Endothelial cell of umbilical vein (primary cell): ENCODE measurements at regions not wholly inside any gene's neighbourhood (a gene's known extent, or its start where the extent isn't known, plus 50 kb on each side); places are given as distances from the start of the nearest gene placed in this dataset.
"Not testable (repeated sequence)": the region's sequence is repeated elsewhere in the genome, so short reads cannot be mapped to it uniquely, and the experiment has no call there.

ENCODE experiments used
- BruUV-seq: library from RNA; stranded (reverse); fragments of 400-500 nt; replicated peaks from 2 replicates; lab custom pipeline; 2021; lab: Mats Ljungman, UMichigan
- CTCF ChIA-PET: fragments of 300-600, 350-600 bp; sonication (Branson Sonifier 250); formaldehyde crosslinking; loops from one replicate; lab custom pipeline; 2021; ENCODE audit warnings: antibody characterized with exemption, inconsistent platforms; lab: Charles Lee
- POLR2A ChIA-PET: fragments of 300-600, 350-600 bp; sonication (Branson Sonifier 250); formaldehyde crosslinking; loops from one replicate; lab custom pipeline; 2021; ENCODE audit warnings: antibody characterized with exemption, inconsistent platforms; lab: Charles Lee
- DNase-seq: peaks from one replicate; pipeline ENCODE4 v3.0.0-alpha.2; 2011; ENCODE audit warnings: low read depth, low spot score
- FAIRE-seq: peaks from 2 replicates; lab custom pipeline; 2011; peaks lifted over from hg19 to GRCh38; lab: Jason Lieb, UNC
- H2AFZ ChIP-seq: 2 replicates; pipeline ENCODE4 v1.6.0; 2012; ENCODE audit warnings: low read depth, low read length, control low read depth, inconsistent platforms
- H3K27ac ChIP-seq: 2 replicates; pipeline ENCODE4 v1.5.1; 2011; ENCODE audit warnings: low read depth, mild to moderate bottlenecking, control low read depth, low read length, moderate library complexity; ENCODE audit not compliant: insufficient read depth
- H3K27me3 ChIP-seq, 2 experiments: 2 replicates each; pipeline versions ENCODE4 v1.6.0 to v1.6.1; 2011; ENCODE audit warnings: low read length in 2 of 2, mixed read lengths in 1 of 2; ENCODE audit not compliant: control insufficient read depth in 2 of 2, insufficient read depth in 2 of 2
- H3K36me3 ChIP-seq, 2 experiments: 2 replicates in 1 of 2; 3 replicates in 1 of 2; pipeline ENCODE4 v1.5.1; 2011; ENCODE audit warnings: low read length in 2 of 2, mild to moderate bottlenecking in 1 of 2, moderate library complexity in 1 of 2; ENCODE audit not compliant: control insufficient read depth in 2 of 2, insufficient read depth in 2 of 2; ENCODE audit errors: extremely low read depth in 1 of 2
- H3K4me1 ChIP-seq: 3 replicates; pipeline ENCODE4 v1.5.1; 2011; ENCODE audit warnings: mild to moderate bottlenecking, low read length; ENCODE audit not compliant: control insufficient read depth, insufficient read depth; ENCODE audit errors: extremely low read depth
- H3K4me2 ChIP-seq: 2 replicates; pipeline ENCODE4 v1.6.1; 2011; ENCODE audit warnings: low read length, control low read depth, mixed read lengths; ENCODE audit not compliant: insufficient read depth
- H3K4me3 ChIP-seq, 3 experiments: fragments of 200-600 bp in 1 of 3; sonication (generic), shearing (Covaris generic) in 1 of 3; replicated peaks in 1 of 3; 2 replicates each; pipeline ENCODE4 v1.5.1; 2011 to 2016; ENCODE audit warnings: control low read depth in 3 of 3, low read length in 3 of 3, mild to moderate bottlenecking in 2 of 3, inconsistent platforms in 1 of 3, low read depth in 1 of 3, moderate library complexity in 1 of 3; ENCODE audit not compliant: insufficient read depth in 1 of 3
- H3K79me2 ChIP-seq: 2 replicates; pipeline ENCODE4 v1.6.0; 2012; ENCODE audit warnings: low read length, inconsistent platforms; ENCODE audit not compliant: control insufficient read depth, insufficient read depth
- H3K9ac ChIP-seq: replicated peaks from 2 replicates; pipeline ENCODE3; 2011; ENCODE audit warnings: low read length, control low read depth; ENCODE audit not compliant: insufficient read depth; ENCODE audit errors: extremely low read depth
- H3K9me1 ChIP-seq: replicated peaks from 3 replicates; pipeline ENCODE4 v1.6.0; 2011; ENCODE audit warnings: mild to moderate bottlenecking, low read length; ENCODE audit not compliant: control insufficient read depth, insufficient read depth; ENCODE audit errors: extremely low read depth
- H3K9me3 ChIP-seq: replicated peaks from 2 replicates; pipeline ENCODE4 v1.5.1; 2012; ENCODE audit warnings: low read length, inconsistent platforms; ENCODE audit not compliant: control insufficient read depth, insufficient read depth
- H4K20me1 ChIP-seq: replicated peaks from 2 replicates; pipeline ENCODE3; 2011; ENCODE audit warnings: mild to moderate bottlenecking, low read length; ENCODE audit not compliant: control insufficient read depth, insufficient read depth; ENCODE audit errors: extremely low read depth
- dilution Hi-C: fragments of 300-500 bp; cut with MboI; formaldehyde crosslinking; loops from one replicate; pipeline ENCODE4 v1.15.0; 2019; ENCODE audit warnings: low sequenced_read_pairs; ENCODE audit not compliant: extremely low pct_ligation_motif_present
- intact Hi-C: fragments of 100-400 bp; cut with micrococcal nuclease; formaldehyde crosslinking; loops from one replicate; pipeline ENCODE4 v1.10.0; 2022

GRCh38 chr1:29183-29582, 422.3 kb downstream of the OR4F29 start:
- H2AFZ ChIP-seq, H3K27ac ChIP-seq, CTCF ChIA-PET, H3K79me2 ChIP-seq, POLR2A ChIA-PET, FAIRE-seq, H3K9me1 ChIP-seq, H3K9ac ChIP-seq, H3K4me2 ChIP-seq, BruUV-seq, dilution Hi-C loops, H3K4me1 ChIP-seq, H4K20me1 ChIP-seq, H3K9me3 ChIP-seq, DNase-seq, intact Hi-C loops, H3K27me3 ChIP-seq, H3K36me3 ChIP-seq, H3K4me3 ChIP-seq: not testable (repeated sequence)

GRCh38 chr1:17298-17697, 434.2 kb downstream of the OR4F29 start:
- H3K27ac ChIP-seq, H3K4me2 ChIP-seq, H3K4me3 ChIP-seq, dilution Hi-C loops, H3K36me3 ChIP-seq, H2AFZ ChIP-seq, intact Hi-C loops, H4K20me1 ChIP-seq, POLR2A ChIA-PET, CTCF ChIA-PET, H3K27me3 ChIP-seq, BruUV-seq, FAIRE-seq, H3K4me1 ChIP-seq, H3K9me1 ChIP-seq, H3K9me3 ChIP-seq, H3K9ac ChIP-seq, H3K79me2 ChIP-seq, DNase-seq: not testable (repeated sequence)

- H3K36me3 ChIP-seq, dilution Hi-C loops, H3K79me2 ChIP-seq, H3K27ac ChIP-seq, H3K9me1 ChIP-seq, H2AFZ ChIP-seq, H3K9me3 ChIP-seq, H3K4me1 ChIP-seq, H3K4me2 ChIP-seq, H3K4me3 ChIP-seq, FAIRE-seq, DNase-seq, CTCF ChIA-PET, BruUV-seq, intact Hi-C loops, H4K20me1 ChIP-seq, H3K9ac ChIP-seq, H3K27me3 ChIP-seq, POLR2A ChIA-PET: not testable (repeated sequence)
Measured at GRCh38 chr1:16025-16424, 435.5 kb downstream of the OR4F29 start.

GRCh38 chr1:9941-10717, 441.3 kb downstream of the OR4F29 start:
- POLR2A ChIA-PET, intact Hi-C loops, H3K79me2 ChIP-seq, H4K20me1 ChIP-seq, H3K9ac ChIP-seq, H3K4me3 ChIP-seq, dilution Hi-C loops, CTCF ChIA-PET, H3K9me1 ChIP-seq, DNase-seq, H3K27me3 ChIP-seq, H3K9me3 ChIP-seq, H3K27ac ChIP-seq, H3K4me2 ChIP-seq, H3K36me3 ChIP-seq, BruUV-seq, H2AFZ ChIP-seq, H3K4me1 ChIP-seq: not testable (repeated sequence)
- FAIRE-seq: peak; percentile 83
